A673 (cell line): ENCODE measurements at regions not wholly inside any gene's neighbourhood (a gene's known extent, or its start where the extent isn't known, plus 50 kb on each side); places are given as distances from the start of the nearest gene placed in this dataset.

Source experiments
- EZH2 ChIP-seq: fragments of 200-600 bp; sonication (generic); IDR thresholded peaks from 2 replicates; pipeline ENCODE4 v1.6.1; 2017; ENCODE audit warnings: borderline replicate concordance, low read depth, mild to moderate bottlenecking, mixed read lengths, antibody characterized with exemption, low read length; ENCODE audit not compliant: poor library complexity, severe bottlenecking
- TF ChIP-seq, protein P1 (sequence below): fragments of 300-800, 200-600 bp; sonication (generic); conservative IDR thresholded peaks from 2 replicates; pipeline ENCODE4 v1.5.1; 2017; ENCODE audit warnings: low read depth, mild to moderate bottlenecking, antibody characterized with exemption, low read length, moderate library complexity, mixed read lengths

DNA sequence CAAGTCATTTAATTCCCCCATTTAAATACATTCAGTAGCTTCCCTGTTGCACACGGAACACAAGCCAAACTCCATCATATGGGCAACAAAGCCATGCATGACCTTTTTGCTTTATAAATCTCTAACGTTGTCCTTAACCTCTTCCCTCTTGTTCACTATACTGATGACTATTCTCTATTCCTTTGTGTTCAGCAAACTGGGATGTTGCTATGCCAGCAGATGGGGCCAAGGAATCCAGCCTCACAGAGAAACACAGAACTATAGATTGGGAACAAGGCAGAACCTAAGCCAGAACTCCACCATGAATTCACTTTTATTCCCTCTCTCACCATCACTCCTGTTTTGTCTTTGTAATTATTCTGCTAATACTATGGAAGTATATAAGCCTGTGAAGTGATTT lies 398.4 kb downstream of the TUSC7 start:
- TF ChIP-seq, protein P1, sequence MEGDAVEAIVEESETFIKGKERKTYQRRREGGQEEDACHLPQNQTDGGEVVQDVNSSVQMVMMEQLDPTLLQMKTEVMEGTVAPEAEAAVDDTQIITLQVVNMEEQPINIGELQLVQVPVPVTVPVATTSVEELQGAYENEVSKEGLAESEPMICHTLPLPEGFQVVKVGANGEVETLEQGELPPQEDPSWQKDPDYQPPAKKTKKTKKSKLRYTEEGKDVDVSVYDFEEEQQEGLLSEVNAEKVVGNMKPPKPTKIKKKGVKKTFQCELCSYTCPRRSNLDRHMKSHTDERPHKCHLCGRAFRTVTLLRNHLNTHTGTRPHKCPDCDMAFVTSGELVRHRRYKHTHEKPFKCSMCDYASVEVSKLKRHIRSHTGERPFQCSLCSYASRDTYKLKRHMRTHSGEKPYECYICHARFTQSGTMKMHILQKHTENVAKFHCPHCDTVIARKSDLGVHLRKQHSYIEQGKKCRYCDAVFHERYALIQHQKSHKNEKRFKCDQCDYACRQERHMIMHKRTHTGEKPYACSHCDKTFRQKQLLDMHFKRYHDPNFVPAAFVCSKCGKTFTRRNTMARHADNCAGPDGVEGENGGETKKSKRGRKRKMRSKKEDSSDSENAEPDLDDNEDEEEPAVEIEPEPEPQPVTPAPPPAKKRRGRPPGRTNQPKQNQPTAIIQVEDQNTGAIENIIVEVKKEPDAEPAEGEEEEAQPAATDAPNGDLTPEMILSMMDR, result no peak
- no peak for TF ChIP-seq EZH2
